Muscle of leg (tissue), 3 donors: ENCODE measurements at regions not wholly inside any gene's neighbourhood (a gene's known extent, or its start where the extent isn't known, plus 50 kb on each side); places are given as distances from the start of the nearest gene placed in this dataset.

Experiments used
- DNase-seq: peaks from one replicate; pipeline ENCODE4 v3.0.0; 2013
- H3K27ac ChIP-seq: one replicate; pipeline ENCODE4 v1.5.1; 2013; ENCODE audit warnings: mild to moderate bottlenecking, low read length, control low read depth
- H3K27me3 ChIP-seq: one replicate; pipeline ENCODE4 v1.6.1; 2013; ENCODE audit warnings: low read length; ENCODE audit not compliant: control insufficient read depth, insufficient read depth
- H3K36me3 ChIP-seq: one replicate; pipeline ENCODE4 v1.6.1; 2013; ENCODE audit warnings: low read length; ENCODE audit not compliant: control insufficient read depth, insufficient read depth
- H3K4me1 ChIP-seq: one replicate; pipeline ENCODE4 v1.6.1; 2013; ENCODE audit warnings: low read length; ENCODE audit not compliant: control insufficient read depth, insufficient read depth
- H3K4me3 ChIP-seq: one replicate; pipeline ENCODE4 v1.5.1; 2013; ENCODE audit warnings: low read length, control low read depth
- H3K9me3 ChIP-seq: replicated peaks from 2 replicates; pipeline ENCODE4 v1.6.1; 2013; ENCODE audit warnings: low read depth, low read length; ENCODE audit not compliant: control insufficient read depth
- WGBS: methylation state at CpG from one replicate; pipeline ENCODE4 v1.1.5; 2013; ENCODE audit warnings: missing lambda C conversion rate; ENCODE audit not compliant: insufficient coverage; 5-methylcytosine and 5-hydroxymethylcytosine counted together

DNA sequence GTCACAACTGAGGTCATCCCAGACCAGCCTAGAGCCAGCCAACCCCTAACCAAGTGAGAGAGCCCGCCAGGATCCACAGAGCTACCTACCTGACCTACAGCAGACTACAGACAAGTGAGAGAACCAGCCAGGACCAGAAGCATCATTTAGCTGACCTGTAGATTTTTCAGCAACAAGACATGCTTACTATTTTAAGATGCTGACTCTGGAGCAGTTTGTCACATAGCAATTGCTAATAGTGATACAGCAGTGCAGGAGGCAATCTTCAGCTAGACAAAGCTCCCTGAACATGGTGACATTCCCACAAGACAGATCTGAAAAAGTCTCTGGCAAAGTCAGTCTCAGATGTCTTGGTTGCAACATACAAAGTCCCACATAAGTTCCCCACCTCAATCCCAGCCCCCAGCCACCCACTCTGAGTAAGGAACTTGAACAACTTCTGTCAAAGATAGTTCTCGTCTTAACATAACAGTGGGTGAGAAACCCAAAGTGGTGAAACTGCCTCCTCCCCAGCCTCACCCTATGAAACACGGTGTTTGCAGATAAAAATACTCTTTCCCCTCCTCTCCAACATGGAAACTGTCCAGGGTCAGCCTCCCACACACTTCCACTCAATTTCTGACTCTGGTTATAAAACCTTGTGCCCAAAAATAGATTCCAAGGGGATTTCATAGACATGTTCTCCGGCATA is 120.3 kb upstream of the SLC6A11 start:
- Histone ChIP-seq H3K4me1 (no peaks in the 10 kb centered on the region), H3K36me3 (no peaks in the 10 kb centered on the region), H3K9me3 (no peaks in the 10 kb centered on the region), H3K27me3 (peaks cover 2% of the 10 kb centered on the region), H3K4me3 (no peak overlapping the region), H3K27ac (no peak overlapping the region)
- WGBS = 36% methylated on average over 3 of the region's 4 CpGs
- no peak for DNase-seq

- no peaks in the 10 kb centered on the region for H3K9me3 ChIP-seq
- no peak overlapping the region for H3K27ac ChIP-seq
- H3K4me3 ChIP-seq = no peak overlapping the region
- no peak for DNase-seq
- no peaks in the 10 kb centered on the region for H3K36me3 ChIP-seq
- 79% methylated on average over 3 of the region's 4 CpGs for WGBS
- H3K27me3 ChIP-seq = peaks cover 9% of the 10 kb centered on the region
- H3K4me1 ChIP-seq = no peaks in the 10 kb centered on the region
Measured at GRCh38 chr3:10697918-10698317, 118.1 kb upstream of the SLC6A11 start.

GRCh38 chr3:10700821-10701220 is 115.2 kb upstream of the SLC6A11 start:
- peaks cover 27% of the 10 kb centered on the region for H3K27me3 ChIP-seq
- DNase-seq = no peak
- WGBS = 100% methylated on average over 1 of the region's 2 CpGs

GRCh38 chr3:10702961-10703740 is 112.9 kb upstream of the SLC6A11 start:
- no peak overlapping the region for H3K4me3 ChIP-seq
- no peak overlapping the region for H3K27ac ChIP-seq
- no peaks in the 10 kb centered on the region for H3K9me3 ChIP-seq
- 2% methylated on average over 7 of the region's 14 CpGs for WGBS
- no peaks in the 10 kb centered on the region for H3K4me1 ChIP-seq
- no peak for DNase-seq
- H3K27me3 ChIP-seq = peaks cover 48% of the 10 kb centered on the region
- H3K36me3 ChIP-seq = no peaks in the 10 kb centered on the region

More at GRCh38 chr3:10700821-10701220, 115.2 kb upstream of the SLC6A11 start:
- Histone ChIP-seq H3K36me3 (no peaks in the 10 kb centered on the region), H3K4me3 (no peak overlapping the region), H3K4me1 (no peaks in the 10 kb centered on the region), H3K27ac (no peak overlapping the region), H3K9me3 (no peaks in the 10 kb centered on the region)

- no peaks in the 10 kb centered on the region for H3K4me1 ChIP-seq
- no peaks in the 10 kb centered on the region for H3K9me3 ChIP-seq
- peaks cover 55% of the 10 kb centered on the region for H3K27me3 ChIP-seq
- no peak for DNase-seq
- no peak overlapping the region for H3K4me3 ChIP-seq
- H3K27ac ChIP-seq = no peak overlapping the region
- H3K36me3 ChIP-seq = no peaks in the 10 kb centered on the region
- WGBS = 44% methylated on average over 2 of the region's 5 CpGs
Measured at GRCh38 chr3:10703875-10704274, 112.2 kb upstream of the SLC6A11 start.

DNA sequence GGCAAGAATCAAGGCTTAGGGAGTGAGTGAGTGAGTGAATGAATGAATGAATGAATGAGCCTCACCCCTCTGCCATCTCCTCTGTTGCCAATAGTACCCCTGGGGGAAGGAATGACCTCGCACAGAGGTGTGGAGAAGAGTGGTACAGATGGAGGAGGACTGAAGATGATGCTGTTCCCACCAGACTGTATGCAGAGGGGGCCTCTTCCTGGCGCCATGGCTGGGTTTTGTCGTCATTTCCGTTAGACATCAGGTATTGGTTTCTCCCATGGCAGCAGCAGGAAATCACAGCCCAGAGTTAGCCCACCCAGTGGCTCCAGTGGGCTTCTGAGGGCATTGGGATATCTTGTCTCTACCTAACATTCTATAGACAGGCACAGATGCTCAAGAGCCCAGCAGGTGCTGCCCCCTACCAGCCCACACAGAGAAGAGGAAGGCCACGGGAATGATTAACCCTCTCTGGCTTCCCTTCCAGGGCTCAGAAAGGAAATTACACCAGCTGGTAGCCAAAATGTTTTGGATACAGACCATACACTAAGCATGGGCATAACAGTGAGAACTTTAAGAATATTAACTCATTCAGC is 109.8 kb upstream of the SLC6A11 start:
- DNase-seq = no peak
- peaks cover 74% of the 10 kb centered on the region for H3K27me3 ChIP-seq
- H3K36me3 ChIP-seq = no peaks in the 10 kb centered on the region
- H3K4me3 ChIP-seq = no peak overlapping the region
- WGBS = 39% methylated on average over 3 of the region's 5 CpGs
- no peak overlapping the region for H3K27ac ChIP-seq
- H3K4me1 ChIP-seq = no peaks in the 10 kb centered on the region
- H3K9me3 ChIP-seq = no peaks in the 10 kb centered on the region

GRCh38 chr3:10706740-10707399 is 109.2 kb upstream of the SLC6A11 start:
- Histone ChIP-seq H3K27ac (no peak overlapping the region), H3K36me3 (no peaks in the 10 kb centered on the region), H3K9me3 (no peaks in the 10 kb centered on the region), H3K4me1 (no peaks in the 10 kb centered on the region), H3K27me3 (peaks cover 74% of the 10 kb centered on the region), H3K4me3 (no peak overlapping the region)
- 22% methylated on average over 10 of the region's 11 CpGs for WGBS
- DNase-seq = no peak

GRCh38 chr3:10707400-10708215 is 108.4 kb upstream of the SLC6A11 start:
- Histone ChIP-seq H3K36me3 (no peaks in the 10 kb centered on the region), H3K4me3 (no peak overlapping the region), H3K27me3 (peaks cover 71% of the 10 kb centered on the region), H3K4me1 (no peaks in the 10 kb centered on the region), H3K9me3 (no peaks in the 10 kb centered on the region), H3K27ac (no peak overlapping the region)
- WGBS = under 1% methylated on average over 64 of the region's 93 CpGs
- DNase-seq = no peak

GRCh38 chr3:10708216-10708893 is 107.7 kb upstream of the SLC6A11 start:
- Histone ChIP-seq H3K27ac (no peak overlapping the region), H3K36me3 (no peaks in the 10 kb centered on the region), H3K4me3 (no peak overlapping the region), H3K4me1 (no peaks in the 10 kb centered on the region), H3K9me3 (no peaks in the 10 kb centered on the region), H3K27me3 (peaks cover 66% of the 10 kb centered on the region)
- no peak for DNase-seq
- WGBS = 4% methylated on average over 21 of the region's 25 CpGs
